Naive thymus-derived CD4-positive, alpha-beta T cell (primary cell): ENCODE measurements at regions not wholly inside any gene's neighbourhood (a gene's known extent, or its start where the extent isn't known, plus 50 kb on each side); places are given as distances from the start of the nearest gene placed in this dataset.

Source experiments
- ATAC-seq: fragments of 150-1000 bp; cut with Tn5 transposase; 2 replicates; pipeline ENCODE4 v1.10.0; 2021; ENCODE audit warnings: mild to moderate bottlenecking, moderate library complexity
- CTCF ChIA-PET: fragments of 350-600 bp; sonication (Branson Sonifier 250); formaldehyde crosslinking; loops from one replicate; lab custom pipeline; 2021; ENCODE audit warnings: antibody characterized with exemption; lab: Charles Lee
- POLR2A ChIA-PET: fragments of 350-600 bp; sonication (Branson Sonifier 250); formaldehyde crosslinking; loops from one replicate; lab custom pipeline; 2021; ENCODE audit warnings: antibody characterized with exemption, inconsistent platforms; lab: Charles Lee
- DNase-seq, 9 donors: peaks; one replicate each; pipeline versions ENCODE4 v3.0.0 to v3.0.0-alpha.2; 2020 to 2022; ENCODE audit warnings: mixed read lengths in 1 of 9
- H3K27ac ChIP-seq: one replicate; pipeline ENCODE4 v1.7.0; 2013; ENCODE audit warnings: mild to moderate bottlenecking, low read depth, low read length, moderate library complexity
- H3K27me3 ChIP-seq, 2 donors: one replicate each; pipeline ENCODE4 v1.7.0; 2013; ENCODE audit warnings: low read length in 2 of 2, mild to moderate bottlenecking in 2 of 2, moderate library complexity in 2 of 2; ENCODE audit not compliant: control insufficient read depth in 2 of 2, insufficient read depth in 2 of 2
- H3K36me3 ChIP-seq, 3 experiments: 1 replicate in 2 of 3; 2 replicates in 1 of 3; pipeline ENCODE4 v1.7.0; 2013; ENCODE audit warnings: low read length in 3 of 3, mild to moderate bottlenecking in 3 of 3, moderate library complexity in 1 of 3; ENCODE audit not compliant: insufficient read depth in 3 of 3, control insufficient read depth in 2 of 3
- H3K4me1 ChIP-seq, 2 donors: one replicate each; pipeline ENCODE4 v1.7.0; 2013; ENCODE audit warnings: low read length in 2 of 2, mild to moderate bottlenecking in 2 of 2, moderate library complexity in 1 of 2; ENCODE audit not compliant: control insufficient read depth in 2 of 2, insufficient read depth in 2 of 2
- H3K4me3 ChIP-seq: 2 replicates; pipeline ENCODE4 v1.7.0; 2013; ENCODE audit warnings: mild to moderate bottlenecking, low read length
- H3K9me3 ChIP-seq, 3 experiments: 1 replicate in 2 of 3; 2 replicates in 1 of 3; pipeline ENCODE4 v1.7.0; 2013; ENCODE audit warnings: low read length in 3 of 3; ENCODE audit not compliant: control insufficient read depth in 2 of 3
- H3K27ac Mint-ChIP-seq, 9 donors: one replicate each; pipeline ENCODE4 v1.8.0; 2020 to 2022; ENCODE audit warnings: mixed read lengths in 9 of 9, mild to moderate bottlenecking in 8 of 9, moderate library complexity in 5 of 9, inconsistent platforms in 2 of 9
- H3K27me3 Mint-ChIP-seq, 5 donors: one replicate each; pipeline ENCODE4 v1.8.0; 2021 to 2022; ENCODE audit warnings: mixed read lengths in 5 of 5, mild to moderate bottlenecking in 1 of 5
- H3K36me3 Mint-ChIP-seq, 5 donors: one replicate each; pipeline ENCODE4 v1.8.0; 2020 to 2022; ENCODE audit warnings: mixed read lengths in 5 of 5, mild to moderate bottlenecking in 3 of 5, inconsistent platforms in 1 of 5
- H3K4me1 Mint-ChIP-seq, 7 donors: one replicate each; pipeline ENCODE4 v1.8.0; 2020 to 2022; ENCODE audit warnings: mixed read lengths in 7 of 7, mild to moderate bottlenecking in 3 of 7, inconsistent platforms in 1 of 7
- H3K4me3 Mint-ChIP-seq, 10 donors: one replicate each; pipeline ENCODE4 v1.8.0; 2020 to 2022; ENCODE audit warnings: mild to moderate bottlenecking in 10 of 10, mixed read lengths in 10 of 10, moderate library complexity in 6 of 10, inconsistent platforms in 2 of 10
- H3K9me3 Mint-ChIP-seq, 11 donors: one replicate each; pipeline ENCODE4 v1.8.0; 2020 to 2022; ENCODE audit warnings: mixed read lengths in 11 of 11, mild to moderate bottlenecking in 4 of 11, inconsistent platforms in 1 of 11, moderate library complexity in 1 of 11
- intact Hi-C, 2 donors: fragments of 100-400 bp; cut with micrococcal nuclease; formaldehyde crosslinking; loops; one replicate each; pipeline ENCODE4 v1.15.1; 2023

DNA sequence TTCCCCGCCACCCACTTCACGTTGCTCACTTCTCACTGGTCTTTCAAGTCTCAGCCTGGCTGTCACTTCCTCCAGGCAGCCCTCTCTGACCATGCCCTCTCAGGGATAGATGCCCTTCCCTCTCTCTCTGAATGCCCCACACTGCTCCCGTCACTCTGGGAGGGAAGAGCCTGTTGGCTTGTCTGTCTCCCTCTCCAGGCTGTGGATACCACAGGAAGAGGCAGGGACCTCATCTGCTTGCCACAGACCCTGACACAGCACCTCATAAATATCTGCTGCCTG is 93.1 kb downstream of the OAT start:
- H3K4me1 ChIP-seq: no peaks in the 10 kb centered on the region
- no peak overlapping the region for H3K27ac ChIP-seq
- POLR2A ChIA-PET: no interaction called here
- CTCF ChIA-PET: no interaction called here
- DNase-seq: no peak
- no peak overlapping the region for H3K4me3 ChIP-seq
- ATAC-seq: peak; percentile 37
- H3K27me3 ChIP-seq: no peaks in the 10 kb centered on the region
- H3K9me3 ChIP-seq: no peaks in the 10 kb centered on the region
- Mint-ChIP-seq H3K9me3 (peaks cover 0 to 2% (median 0%) of the 10 kb centered on the region in 11 donors), H3K27me3 (peaks cover 2 to 13% (median 5%) of the 10 kb centered on the region in 5 donors), H3K36me3 (no peaks in the 10 kb centered on the region), H3K27ac (no peak overlapping the region), H3K4me1 (peaks cover 0 to 6% (median 0%) of the 10 kb centered on the region in 7 donors), H3K4me3 (no peak overlapping the region)
- intact Hi-C loops: no loop called here
- H3K36me3 ChIP-seq: no peaks in the 10 kb centered on the region

GRCh38 chr10:124324856-124325632 is 93.7 kb downstream of the OAT start:
- H3K4me3 ChIP-seq: no peak overlapping the region
- H3K36me3 ChIP-seq: no peaks in the 10 kb centered on the region
- H3K4me1 ChIP-seq: no peaks in the 10 kb centered on the region
- H3K4me3 Mint-ChIP-seq: no peak overlapping the region
- CTCF ChIA-PET: no interaction called here
- DNase-seq: no peak
- peaks cover 2 to 13% (median 5%) of the 10 kb centered on the region in 5 donors for H3K27me3 Mint-ChIP-seq
- H3K36me3 Mint-ChIP-seq: no peaks in the 10 kb centered on the region
- no peak overlapping the region for H3K27ac Mint-ChIP-seq
- intact Hi-C loops: no loop called here
- no peak overlapping the region for H3K27ac ChIP-seq
- H3K9me3 Mint-ChIP-seq: peaks cover 0 to 3% (median 0%) of the 10 kb centered on the region in 11 donors
- H3K9me3 ChIP-seq: no peaks in the 10 kb centered on the region
- no peak for ATAC-seq
- POLR2A ChIA-PET: no interaction called here
- peaks cover 0 to 6% (median 0%) of the 10 kb centered on the region in 7 donors for H3K4me1 Mint-ChIP-seq
- no peaks in the 10 kb centered on the region for H3K27me3 ChIP-seq

- H3K4me1 ChIP-seq: no peaks in the 10 kb centered on the region
- H3K27me3 ChIP-seq: no peaks in the 10 kb centered on the region
- peaks cover 0 to 7% (median 4%) of the 10 kb centered on the region in 5 donors for H3K27me3 Mint-ChIP-seq
- ATAC-seq (no peak), DNase-seq (no peak)
- no peak overlapping the region for H3K27ac ChIP-seq
- H3K4me3 Mint-ChIP-seq: no peak overlapping the region
- ChIA-PET CTCF (no interaction called here), POLR2A (no interaction called here)
- no peak overlapping the region for H3K27ac Mint-ChIP-seq
- no peaks in the 10 kb centered on the region for H3K36me3 Mint-ChIP-seq
- H3K9me3 ChIP-seq: no peaks in the 10 kb centered on the region
- peaks cover 0 to 6% (median 0%) of the 10 kb centered on the region in 11 donors for H3K9me3 Mint-ChIP-seq
- no peak overlapping the region for H3K4me3 ChIP-seq
- H3K36me3 ChIP-seq: no peaks in the 10 kb centered on the region
- H3K4me1 Mint-ChIP-seq: peaks cover 0 to 6% (median 0%) of the 10 kb centered on the region in 7 donors
- intact Hi-C loops: no loop called here
Measured at GRCh38 chr10:124324451-124324850, 94.3 kb downstream of the OAT start.

GRCh38 chr10:124323806-124324205 is 94.9 kb downstream of the OAT start:
- Histone ChIP-seq H3K9me3 (no peaks in the 10 kb centered on the region), H3K4me1 (no peaks in the 10 kb centered on the region), H3K27me3 (no peaks in the 10 kb centered on the region), H3K36me3 (no peaks in the 10 kb centered on the region), H3K4me3 (no peak overlapping the region), H3K27ac (no peak overlapping the region)
- Mint-ChIP-seq H3K36me3 (no peaks in the 10 kb centered on the region), H3K9me3 (peaks cover 0 to 6% (median 0%) of the 10 kb centered on the region in 11 donors), H3K4me1 (peaks cover 0 to 6% (median 0%) of the 10 kb centered on the region in 7 donors), H3K4me3 (no peak overlapping the region), H3K27me3 (peaks cover 0 to 7% (median 3%) of the 10 kb centered on the region in 5 donors), H3K27ac (no peak overlapping the region)
- intact Hi-C loops: no loop called here
- CTCF ChIA-PET: no interaction called here
- POLR2A ChIA-PET: no interaction called here
- DNase-seq (no peak), ATAC-seq (no peak)

- ChIA-PET POLR2A (no interaction called here), CTCF (no interaction called here)
- Histone ChIP-seq H3K36me3 (no peaks in the 10 kb centered on the region), H3K4me1 (no peaks in the 10 kb centered on the region), H3K27ac (no peak overlapping the region), H3K4me3 (no peak overlapping the region), H3K9me3 (no peaks in the 10 kb centered on the region), H3K27me3 (no peaks in the 10 kb centered on the region)
- Mint-ChIP-seq H3K9me3 (peaks cover 0 to 6% (median 0%) of the 10 kb centered on the region in 11 donors), H3K36me3 (no peaks in the 10 kb centered on the region), H3K27ac (no peak overlapping the region), H3K4me3 (peak overlapping the region in 1 of 10 donors; percentile 51), H3K4me1 (peaks cover 0 to 6% (median 0%) of the 10 kb centered on the region in 7 donors), H3K27me3 (peaks cover 0 to 7% (median 0%) of the 10 kb centered on the region in 5 donors)
- ATAC-seq: no peak
- intact Hi-C loops: no loop called here
- DNase-seq: no peak
Measured at GRCh38 chr10:124323111-124323725, 95.5 kb downstream of the OAT start.

DNA sequence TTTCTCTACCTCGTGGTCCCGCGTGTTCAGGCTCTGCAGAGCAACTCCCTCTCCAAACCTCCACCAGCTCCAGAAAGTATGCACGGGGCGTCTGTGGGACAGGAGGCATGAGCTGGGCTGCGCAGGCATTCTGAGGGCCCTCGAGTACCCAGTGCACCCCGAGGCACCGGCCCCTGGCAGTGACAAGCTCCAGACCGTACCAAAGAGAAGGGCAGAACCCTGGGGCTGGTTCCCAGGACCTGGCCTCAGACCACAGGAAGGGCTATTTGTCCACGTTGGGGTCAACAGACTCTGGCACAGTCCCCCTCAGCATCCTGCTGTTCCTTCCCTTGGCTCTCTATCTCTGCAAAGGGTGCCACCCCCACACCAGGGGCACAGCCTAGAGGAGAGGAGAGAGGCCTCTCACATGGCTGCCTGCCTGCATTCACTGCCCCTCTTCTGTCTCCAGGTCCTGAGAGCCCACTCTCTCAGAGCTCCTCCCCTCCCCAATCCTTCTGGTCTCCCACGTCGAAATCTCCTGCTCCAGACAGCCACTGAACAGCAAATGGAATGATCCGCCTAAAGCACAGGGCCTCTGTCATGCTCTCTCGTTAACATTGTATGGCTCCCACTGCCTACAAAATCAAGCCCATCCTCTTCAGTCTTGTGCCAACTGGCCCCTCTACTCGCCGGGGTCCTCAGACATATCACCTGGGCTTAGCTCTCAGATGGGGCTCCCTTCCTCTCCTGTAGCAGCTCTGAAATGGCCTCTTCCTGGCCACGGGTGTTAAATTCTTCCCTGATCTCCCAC is 96.3 kb downstream of the OAT start:
- H3K27ac Mint-ChIP-seq: no peak overlapping the region
- Histone ChIP-seq H3K27me3 (no peaks in the 10 kb centered on the region), H3K4me3 (no peak overlapping the region), H3K4me1 (no peaks in the 10 kb centered on the region), H3K9me3 (no peaks in the 10 kb centered on the region), H3K27ac (no peak overlapping the region), H3K36me3 (no peaks in the 10 kb centered on the region)
- DNase-seq (no peak), ATAC-seq (no peak)
- no peaks in the 10 kb centered on the region for H3K36me3 Mint-ChIP-seq
- peaks cover 0 to 6% (median 0%) of the 10 kb centered on the region in 11 donors for H3K9me3 Mint-ChIP-seq
- ChIA-PET CTCF (no interaction called here), POLR2A (interaction anchor here (0.5 kb wide), 1 partner anchor 11 kb away, joined by 3 read pairs; no protein-coding TSS in a partner anchor)
- intact Hi-C loops: no loop called here
- peaks cover 0 to 7% (median 0%) of the 10 kb centered on the region in 5 donors for H3K27me3 Mint-ChIP-seq
- H3K4me1 Mint-ChIP-seq: peaks cover 0 to 6% (median 0%) of the 10 kb centered on the region in 7 donors
- no peak overlapping the region for H3K4me3 Mint-ChIP-seq
